ENCODE measurements at regions not wholly inside any gene's neighbourhood (a gene's known extent, or its start where the extent isn't known, plus 50 kb on each side); places are given as distances from the start of the nearest gene placed in this dataset.

DNA sequence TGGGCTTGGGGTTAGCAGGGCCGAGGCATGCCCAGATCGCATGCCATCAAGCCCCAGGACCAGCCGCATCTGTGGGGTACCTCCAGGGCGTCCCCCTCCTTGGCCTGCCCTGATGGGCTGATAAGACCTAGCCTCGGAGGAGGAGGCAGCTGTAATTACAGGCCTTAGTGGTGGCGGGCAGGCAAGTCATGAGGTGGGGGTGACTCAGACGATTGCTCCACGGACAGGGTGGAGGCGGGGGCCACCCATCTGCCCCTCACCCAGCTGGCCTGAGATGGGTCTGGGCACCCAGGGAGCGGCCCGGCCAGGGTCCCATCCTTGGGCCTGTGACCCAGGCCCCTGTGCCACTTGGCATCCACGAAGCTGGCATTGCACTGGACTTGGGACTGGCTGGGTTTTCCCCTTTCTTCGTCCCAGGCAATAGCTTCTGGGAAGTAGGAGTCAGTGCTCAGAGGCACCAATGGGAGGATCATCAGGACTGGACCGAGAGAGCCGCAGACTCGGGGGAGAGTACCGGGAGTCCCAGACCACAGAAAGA is 57.5 kb downstream of the CEBPB start:
- TF ChIP-seq ZNF317 (CRISPR knock-in tag; IDR thresholded peaks at IDR 0.05; ENCODE audit: borderline replicate concordance, low read depth) (no peak), ZNF138 (CRISPR knock-in tag; conservative IDR thresholded peaks at IDR 0.05) (no peak), TP53 (CRISPR knock-in tag; IDR thresholded peaks at IDR 0.05) (no peak), FOXP1 (CRISPR knock-in tag; IDR thresholded peaks at IDR 0.05; ENCODE audit: borderline replicate concordance) (no peak), PRRX2 (CRISPR knock-in tag; IDR thresholded peaks at IDR 0.05) (no peak), TCF7 (CRISPR knock-in tag; IDR thresholded peaks at IDR 0.05; ENCODE audit: low read depth) (no peak), ZNF512 (CRISPR knock-in tag; IDR thresholded peaks at IDR 0.05; ENCODE audit: borderline replicate concordance) (no peak), ELF4 (CRISPR knock-in tag; IDR thresholded peaks at IDR 0.05; ENCODE audit: low read depth) (no peak), TEAD1 (CRISPR knock-in tag; IDR thresholded peaks at IDR 0.05) (no peak), MYBL2 (CRISPR knock-in tag; IDR thresholded peaks at IDR 0.05) (no peak), KAT7 (CRISPR knock-in tag; IDR thresholded peaks at IDR 0.05; ENCODE audit: borderline replicate concordance) (no peak), STAT6 (CRISPR knock-in tag; conservative IDR thresholded peaks at IDR 0.05; ENCODE audit: low read depth) (no peak)
- TF ChIP-seq, protein P1, sequence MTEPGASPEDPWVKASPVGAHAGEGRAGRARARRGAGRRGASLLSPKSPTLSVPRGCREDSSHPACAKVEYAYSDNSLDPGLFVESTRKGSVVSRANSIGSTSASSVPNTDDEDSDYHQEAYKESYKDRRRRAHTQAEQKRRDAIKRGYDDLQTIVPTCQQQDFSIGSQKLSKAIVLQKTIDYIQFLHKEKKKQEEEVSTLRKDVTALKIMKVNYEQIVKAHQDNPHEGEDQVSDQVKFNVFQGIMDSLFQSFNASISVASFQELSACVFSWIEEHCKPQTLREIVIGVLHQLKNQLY (CRISPR knock-in tag; IDR thresholded peaks at IDR 0.05), result no peak
- TF ChIP-seq, protein P2, sequence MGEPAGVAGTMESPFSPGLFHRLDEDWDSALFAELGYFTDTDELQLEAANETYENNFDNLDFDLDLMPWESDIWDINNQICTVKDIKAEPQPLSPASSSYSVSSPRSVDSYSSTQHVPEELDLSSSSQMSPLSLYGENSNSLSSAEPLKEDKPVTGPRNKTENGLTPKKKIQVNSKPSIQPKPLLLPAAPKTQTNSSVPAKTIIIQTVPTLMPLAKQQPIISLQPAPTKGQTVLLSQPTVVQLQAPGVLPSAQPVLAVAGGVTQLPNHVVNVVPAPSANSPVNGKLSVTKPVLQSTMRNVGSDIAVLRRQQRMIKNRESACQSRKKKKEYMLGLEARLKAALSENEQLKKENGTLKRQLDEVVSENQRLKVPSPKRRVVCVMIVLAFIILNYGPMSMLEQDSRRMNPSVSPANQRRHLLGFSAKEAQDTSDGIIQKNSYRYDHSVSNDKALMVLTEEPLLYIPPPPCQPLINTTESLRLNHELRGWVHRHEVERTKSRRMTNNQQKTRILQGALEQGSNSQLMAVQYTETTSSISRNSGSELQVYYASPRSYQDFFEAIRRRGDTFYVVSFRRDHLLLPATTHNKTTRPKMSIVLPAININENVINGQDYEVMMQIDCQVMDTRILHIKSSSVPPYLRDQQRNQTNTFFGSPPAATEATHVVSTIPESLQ (CRISPR knock-in tag; IDR thresholded peaks at IDR 0.05), result no peak
- TF ChIP-seq, protein P3, sequence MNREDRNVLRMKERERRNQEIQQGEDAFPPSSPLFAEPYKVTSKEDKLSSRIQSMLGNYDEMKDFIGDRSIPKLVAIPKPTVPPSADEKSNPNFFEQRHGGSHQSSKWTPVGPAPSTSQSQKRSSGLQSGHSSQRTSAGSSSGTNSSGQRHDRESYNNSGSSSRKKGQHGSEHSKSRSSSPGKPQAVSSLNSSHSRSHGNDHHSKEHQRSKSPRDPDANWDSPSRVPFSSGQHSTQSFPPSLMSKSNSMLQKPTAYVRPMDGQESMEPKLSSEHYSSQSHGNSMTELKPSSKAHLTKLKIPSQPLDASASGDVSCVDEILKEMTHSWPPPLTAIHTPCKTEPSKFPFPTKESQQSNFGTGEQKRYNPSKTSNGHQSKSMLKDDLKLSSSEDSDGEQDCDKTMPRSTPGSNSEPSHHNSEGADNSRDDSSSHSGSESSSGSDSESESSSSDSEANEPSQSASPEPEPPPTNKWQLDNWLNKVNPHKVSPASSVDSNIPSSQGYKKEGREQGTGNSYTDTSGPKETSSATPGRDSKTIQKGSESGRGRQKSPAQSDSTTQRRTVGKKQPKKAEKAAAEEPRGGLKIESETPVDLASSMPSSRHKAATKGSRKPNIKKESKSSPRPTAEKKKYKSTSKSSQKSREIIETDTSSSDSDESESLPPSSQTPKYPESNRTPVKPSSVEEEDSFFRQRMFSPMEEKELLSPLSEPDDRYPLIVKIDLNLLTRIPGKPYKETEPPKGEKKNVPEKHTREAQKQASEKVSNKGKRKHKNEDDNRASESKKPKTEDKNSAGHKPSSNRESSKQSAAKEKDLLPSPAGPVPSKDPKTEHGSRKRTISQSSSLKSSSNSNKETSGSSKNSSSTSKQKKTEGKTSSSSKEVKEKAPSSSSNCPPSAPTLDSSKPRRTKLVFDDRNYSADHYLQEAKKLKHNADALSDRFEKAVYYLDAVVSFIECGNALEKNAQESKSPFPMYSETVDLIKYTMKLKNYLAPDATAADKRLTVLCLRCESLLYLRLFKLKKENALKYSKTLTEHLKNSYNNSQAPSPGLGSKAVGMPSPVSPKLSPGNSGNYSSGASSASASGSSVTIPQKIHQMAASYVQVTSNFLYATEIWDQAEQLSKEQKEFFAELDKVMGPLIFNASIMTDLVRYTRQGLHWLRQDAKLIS (CRISPR knock-in tag; IDR thresholded peaks at IDR 0.05; ENCODE audit: borderline replicate concordance), result no peak
- Mint-ChIP-seq H3K4me1 (no peaks in the 10 kb centered on the region), H3K4me3 (no peak overlapping the region), H3K36me3 (no peaks in the 10 kb centered on the region), H3K27ac (no peak overlapping the region), H3K9me3 (no peaks in the 10 kb centered on the region), H3K27me3 (ENCODE audit: low read depth) (no peaks in the 10 kb centered on the region)
- ChIA-PET CTCF (interaction anchor here (0.8 kb wide), 1 partner anchor 9 kb away, joined by 3 read pairs; no protein-coding TSS in a partner anchor), POLR2A (no interaction called here)
- DNase-seq (ENCODE audit: low spot score) (no peak), ATAC-seq (no peak)

All from WTC11 (cell line).